ENCODE measurements at regions not wholly inside any gene's neighbourhood (a gene's known extent, or its start where the extent isn't known, plus 50 kb on each side); places are given as distances from the start of the nearest gene placed in this dataset.
A peak's percentile ranks its signal among the peaks of the same experiment; 100 is the strongest.

GRCh38 chr14:101397206-101397605, 164.1 kb upstream of the DIO3 start:
- Histone ChIP-seq H4K8ac (ENCODE audit: low read length) (no peak overlapping the region), H2AK5ac (ENCODE audit: low read length, severe bottlenecking) (no peak overlapping the region), H4K91ac (ENCODE audit: low read length) (no peak overlapping the region), H3K23ac (ENCODE audit: low read length in 2 of 2) (no peak overlapping the region), H3K27me3 (ENCODE audit: control insufficient read depth in 1 of 2, insufficient read depth in 1 of 2, low read length in 2 of 2) (peaks cover 0 to 20% of the 10 kb centered on the region in 2 experiments), H2BK5ac (ENCODE audit: low read depth, low read length, poor library complexity, severe bottlenecking) (no peak overlapping the region), H3K79me1 (replicated peaks; ENCODE audit: low read length, poor library complexity, severe bottlenecking) (no peaks in the 10 kb centered on the region), H3K9ac (ENCODE audit: low read length) (no peak overlapping the region), H2BK15ac (ENCODE audit: low read depth, poor library complexity, severe bottlenecking) (peak overlapping the region; percentile 26), H3K14ac (ENCODE audit: low read length in 2 of 2) (no peak overlapping the region), H3K27ac (ENCODE audit: low read length, poor library complexity, severe bottlenecking) (no peak overlapping the region), H2BK12ac (ENCODE audit: low read length in 2 of 2) (no peak overlapping the region), H2AFZ (ENCODE audit: low read depth, low read length) (no peak overlapping the region), H3K4me2 (ENCODE audit: low read length, poor library complexity, severe bottlenecking) (no peak overlapping the region), H3K36me3 (ENCODE audit: control insufficient read depth in 1 of 2, insufficient read depth in 2 of 2, low read depth in 1 of 2, low read length in 2 of 2) (no peaks in the 10 kb centered on the region), H3K4me3 (ENCODE audit: insufficient read depth in 1 of 2, low read depth in 1 of 2, low read length in 2 of 2) (no peak overlapping the region), H3K9me3 (ENCODE audit: control insufficient read depth, low read length) (peaks cover under 1% of the 10 kb centered on the region), H2BK120ac (ENCODE audit: low read depth, low read length) (no peak overlapping the region), H3K18ac (ENCODE audit: low read depth in 1 of 2, low read length in 2 of 2) (no peak overlapping the region), H3K4me1 (ENCODE audit: control insufficient read depth, insufficient read depth, low read depth, low read length) (no peaks in the 10 kb centered on the region), H3K4ac (ENCODE audit: low read depth in 1 of 2, low read length in 2 of 2) (no peak overlapping the region)
- 93% methylated on average over 11 of the region's 12 CpGs for WGBS
- no peak for DNase-seq

GRCh38 chr14:101398011-101398410, 163.3 kb upstream of the DIO3 start:
- no peak overlapping the region for H3K4me2 ChIP-seq (ENCODE audit: low read length, poor library complexity, severe bottlenecking)
- H2BK12ac ChIP-seq (ENCODE audit: low read length in 2 of 2) = no peak overlapping the region
- H2BK15ac ChIP-seq (ENCODE audit: low read depth, poor library complexity, severe bottlenecking) = no peak overlapping the region
- peaks cover 0 to 20% of the 10 kb centered on the region in 2 experiments for H3K27me3 ChIP-seq (ENCODE audit: control insufficient read depth in 1 of 2, insufficient read depth in 1 of 2, low read length in 2 of 2)
- H2AK5ac ChIP-seq (ENCODE audit: low read length, severe bottlenecking) = no peak overlapping the region
- H3K23ac ChIP-seq (ENCODE audit: low read length in 2 of 2) = no peak overlapping the region
- no peak overlapping the region for H3K4ac ChIP-seq (ENCODE audit: low read depth in 1 of 2, low read length in 2 of 2)
- no peak overlapping the region for H2AFZ ChIP-seq (ENCODE audit: low read depth, low read length)
- no peak for DNase-seq
- H3K9me3 ChIP-seq (ENCODE audit: control insufficient read depth, low read length) = no peaks in the 10 kb centered on the region
- H3K4me3 ChIP-seq (ENCODE audit: insufficient read depth in 1 of 2, low read depth in 1 of 2, low read length in 2 of 2) = no peak overlapping the region
- no peaks in the 10 kb centered on the region for H3K79me1 ChIP-seq (replicated peaks; ENCODE audit: low read length, poor library complexity, severe bottlenecking)
- H2BK120ac ChIP-seq (ENCODE audit: low read depth, low read length) = no peak overlapping the region
- no peak overlapping the region for H3K9ac ChIP-seq (ENCODE audit: low read length)
- no peak overlapping the region for H2BK5ac ChIP-seq (ENCODE audit: low read depth, low read length, poor library complexity, severe bottlenecking)
- no peak overlapping the region for H3K14ac ChIP-seq (ENCODE audit: low read length in 2 of 2)
- H3K4me1 ChIP-seq (ENCODE audit: control insufficient read depth, insufficient read depth, low read depth, low read length) = no peaks in the 10 kb centered on the region
- no peaks in the 10 kb centered on the region for H3K36me3 ChIP-seq (ENCODE audit: control insufficient read depth in 1 of 2, insufficient read depth in 2 of 2, low read depth in 1 of 2, low read length in 2 of 2)
- H4K91ac ChIP-seq (ENCODE audit: low read length) = no peak overlapping the region
- no peak overlapping the region for H3K27ac ChIP-seq (ENCODE audit: low read length, poor library complexity, severe bottlenecking)
- no peak overlapping the region for H4K8ac ChIP-seq (ENCODE audit: low read length)
- no peak overlapping the region for H3K18ac ChIP-seq (ENCODE audit: low read depth in 1 of 2, low read length in 2 of 2)
- 78% methylated on average over 14 of the region's 14 CpGs for WGBS

DNA sequence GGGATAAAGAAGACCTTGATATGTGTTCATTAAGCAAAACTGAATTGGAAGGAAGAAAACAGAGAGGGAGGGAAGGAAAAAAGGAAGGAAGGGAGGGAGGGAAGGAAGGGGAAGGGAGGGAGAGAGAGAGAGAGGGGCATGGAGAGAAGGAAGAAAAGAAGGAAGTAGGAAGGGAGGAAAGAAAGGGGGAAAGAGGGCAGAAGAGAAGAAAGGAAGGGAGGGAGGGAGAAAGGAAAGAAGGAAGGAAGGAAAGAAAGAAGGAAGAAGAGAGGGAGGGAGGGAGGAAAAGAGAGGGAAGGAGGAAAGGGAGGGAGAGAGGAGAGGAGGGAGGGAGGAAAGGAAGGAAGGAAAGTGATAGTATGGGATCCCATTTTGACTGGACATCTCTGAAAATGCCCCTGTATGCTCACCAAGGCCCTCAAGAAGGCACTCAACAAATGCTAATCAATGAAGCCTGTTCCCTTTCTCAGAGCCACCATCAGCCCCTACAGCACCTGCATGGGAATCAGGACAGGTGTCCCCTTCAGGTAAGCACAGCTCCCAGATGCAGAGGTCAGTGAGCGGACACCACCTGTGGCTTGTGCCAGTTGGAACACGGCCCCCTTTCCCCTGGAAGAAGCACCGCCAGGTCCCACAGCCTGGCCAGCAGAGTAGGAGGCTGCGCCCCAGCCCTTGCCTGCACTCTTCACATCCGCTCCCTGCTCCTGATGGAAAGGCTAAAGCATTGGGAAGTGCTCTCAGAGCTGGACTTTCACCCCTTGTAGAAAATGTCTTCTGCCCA, 161.4 kb upstream of the DIO3 start:
- Histone ChIP-seq H3K4me2 (ENCODE audit: low read length, poor library complexity, severe bottlenecking) (no peak overlapping the region), H3K18ac (ENCODE audit: low read depth in 1 of 2, low read length in 2 of 2) (no peak overlapping the region), H3K9ac (ENCODE audit: low read length) (no peak overlapping the region), H3K9me3 (ENCODE audit: control insufficient read depth, low read length) (no peaks in the 10 kb centered on the region), H3K27me3 (ENCODE audit: control insufficient read depth in 1 of 2, insufficient read depth in 1 of 2, low read length in 2 of 2) (peaks cover 0 to 15% of the 10 kb centered on the region in 2 experiments), H3K79me1 (replicated peaks; ENCODE audit: low read length, poor library complexity, severe bottlenecking) (no peaks in the 10 kb centered on the region), H4K8ac (ENCODE audit: low read length) (no peak overlapping the region), H3K14ac (ENCODE audit: low read length in 2 of 2) (no peak overlapping the region), H3K27ac (ENCODE audit: low read length, poor library complexity, severe bottlenecking) (no peak overlapping the region), H3K4ac (ENCODE audit: low read depth in 1 of 2, low read length in 2 of 2) (no peak overlapping the region), H3K23ac (ENCODE audit: low read length in 2 of 2) (no peak overlapping the region), H2BK5ac (ENCODE audit: low read depth, low read length, poor library complexity, severe bottlenecking) (no peak overlapping the region), H2AK5ac (ENCODE audit: low read length, severe bottlenecking) (no peak overlapping the region), H4K91ac (ENCODE audit: low read length) (no peak overlapping the region), H2AFZ (ENCODE audit: low read depth, low read length) (no peak overlapping the region), H3K4me1 (ENCODE audit: control insufficient read depth, insufficient read depth, low read depth, low read length) (no peaks in the 10 kb centered on the region), H2BK15ac (ENCODE audit: low read depth, poor library complexity, severe bottlenecking) (no peak overlapping the region), H2BK120ac (ENCODE audit: low read depth, low read length) (no peak overlapping the region), H2BK12ac (ENCODE audit: low read length in 2 of 2) (no peak overlapping the region), H3K4me3 (ENCODE audit: insufficient read depth in 1 of 2, low read depth in 1 of 2, low read length in 2 of 2) (no peak overlapping the region), H3K36me3 (ENCODE audit: control insufficient read depth in 1 of 2, insufficient read depth in 2 of 2, low read depth in 1 of 2, low read length in 2 of 2) (no peaks in the 10 kb centered on the region)
- DNase-seq = no peak
- 81% methylated on average over 5 of the region's 5 CpGs for WGBS

DNA sequence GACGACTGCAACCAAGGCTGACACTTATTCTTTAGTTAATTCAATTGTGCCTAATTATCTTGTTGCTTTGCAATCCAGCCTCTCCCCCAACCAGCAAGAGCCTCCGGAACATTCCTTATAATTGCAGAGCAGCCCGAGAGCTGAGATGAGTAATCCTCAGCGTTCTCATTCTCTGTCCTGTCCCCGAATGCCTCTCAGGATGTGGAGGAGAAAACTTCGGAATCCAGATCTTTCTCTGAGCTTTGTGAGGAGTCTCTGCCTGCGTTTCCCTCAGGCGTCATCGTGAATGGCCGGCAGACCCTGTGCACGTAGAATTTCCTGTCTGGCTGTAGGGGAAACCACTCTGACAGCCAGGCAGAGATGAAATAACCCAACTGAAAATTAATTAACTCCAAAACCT, 160.5 kb upstream of the DIO3 start:
- Histone ChIP-seq H3K4me1 (ENCODE audit: control insufficient read depth, insufficient read depth, low read depth, low read length) (no peaks in the 10 kb centered on the region), H2BK120ac (ENCODE audit: low read depth, low read length) (no peak overlapping the region), H2BK5ac (ENCODE audit: low read depth, low read length, poor library complexity, severe bottlenecking) (no peak overlapping the region), H2BK12ac (ENCODE audit: low read length in 2 of 2) (no peak overlapping the region), H3K79me1 (replicated peaks; ENCODE audit: low read length, poor library complexity, severe bottlenecking) (no peaks in the 10 kb centered on the region), H3K4me2 (ENCODE audit: low read length, poor library complexity, severe bottlenecking) (no peak overlapping the region), H3K9ac (ENCODE audit: low read length) (peak overlapping the region; percentile 13), H3K27ac (ENCODE audit: low read length, poor library complexity, severe bottlenecking) (no peak overlapping the region), H3K14ac (ENCODE audit: low read length in 2 of 2) (no peak overlapping the region), H3K4me3 (ENCODE audit: insufficient read depth in 1 of 2, low read depth in 1 of 2, low read length in 2 of 2) (no peak overlapping the region), H4K8ac (ENCODE audit: low read length) (no peak overlapping the region), H2AFZ (ENCODE audit: low read depth, low read length) (no peak overlapping the region), H4K91ac (ENCODE audit: low read length) (no peak overlapping the region), H2AK5ac (ENCODE audit: low read length, severe bottlenecking) (no peak overlapping the region), H3K18ac (ENCODE audit: low read depth in 1 of 2, low read length in 2 of 2) (no peak overlapping the region), H3K23ac (ENCODE audit: low read length in 2 of 2) (no peak overlapping the region), H3K36me3 (ENCODE audit: control insufficient read depth in 1 of 2, insufficient read depth in 2 of 2, low read depth in 1 of 2, low read length in 2 of 2) (no peaks in the 10 kb centered on the region), H3K4ac (ENCODE audit: low read depth in 1 of 2, low read length in 2 of 2) (no peak overlapping the region), H3K9me3 (ENCODE audit: control insufficient read depth, low read length) (no peaks in the 10 kb centered on the region), H2BK15ac (ENCODE audit: low read depth, poor library complexity, severe bottlenecking) (no peak overlapping the region), H3K27me3 (ENCODE audit: control insufficient read depth in 1 of 2, insufficient read depth in 1 of 2, low read length in 2 of 2) (peaks cover 0 to 14% of the 10 kb centered on the region in 2 experiments)
- 52% methylated on average over 11 of the region's 11 CpGs for WGBS
- DNase-seq = no peak
